ENCODE measurements at regions not wholly inside any gene's neighbourhood (a gene's known extent, or its start where the extent isn't known, plus 50 kb on each side); places are given as distances from the start of the nearest gene placed in this dataset.

- Histone ChIP-seq H2BK120ac (replicated peaks; ENCODE audit: low read depth, low read length) (peak overlapping the region; percentile 97), H3K79me2 (ENCODE audit: control insufficient read depth in 1 of 2, insufficient read depth in 2 of 2, low read length in 2 of 2) (no peaks in the 10 kb centered on the region), H3K27me3 (replicated peaks in 1 of 4; ENCODE audit: control insufficient read depth in 3 of 4, extremely low read depth in 1 of 4, insufficient read depth in 3 of 4, low read length in 3 of 4) (no peaks in the 10 kb centered on the region), H4K91ac (replicated peaks; ENCODE audit: insufficient read length, low read length) (peak overlapping the region; percentile 85), H3K79me1 (ENCODE audit: low read depth, low read length) (no peaks in the 10 kb centered on the region), H3K23me2 (ENCODE audit: low read depth, low read length) (no peaks in the 10 kb centered on the region; the same call in 1 of the 2 replicates), H3K4me2 (ENCODE audit: insufficient read depth in 1 of 2, low read depth in 2 of 2, low read length in 2 of 2) (no peak overlapping the region), H2BK20ac (ENCODE audit: low read length) (peak overlapping the region; percentile 6; the same call in 1 of the 2 replicates), H3K36me3 (ENCODE audit: control insufficient read depth in 2 of 4, insufficient read depth in 4 of 4, low read length in 3 of 4) (no peaks in the 10 kb centered on the region; a peak in 1 of 8 replicates), H2BK12ac (ENCODE audit: low read depth, low read length) (0 out of 2 replicates have a peak overlapping the region, but pooled peaks have one; percentile 72), H3K4ac (replicated peaks; ENCODE audit: insufficient read length, low read depth, low read length) (no peak overlapping the region), H3K4me3 (ENCODE audit: extremely low read depth in 1 of 4, insufficient read depth in 2 of 4, low read depth in 3 of 4, low read length in 4 of 4) (no peak overlapping the region; a peak in 1 of 8 replicates), H4K8ac (ENCODE audit: extremely low read depth, insufficient read depth, low read length) (no peak overlapping the region), H3K9ac (replicated peaks in 1 of 4; ENCODE audit: extremely low read depth in 1 of 4, low read depth in 3 of 4, low read length in 3 of 4) (no peak overlapping the region), H4K5ac (ENCODE audit: insufficient read length, low read depth, low read length) (no peak overlapping the region), H4K20me1 (replicated peaks in 1 of 2; ENCODE audit: control insufficient read depth in 1 of 2, insufficient read depth in 2 of 2, low read length in 2 of 2) (no peaks in the 10 kb centered on the region), H2AK5ac (ENCODE audit: low read depth, low read length) (no peak overlapping the region), H2BK15ac (ENCODE audit: low read length) (no peak overlapping the region), H3K9me3 (ENCODE audit: insufficient read depth in 2 of 2, low read depth in 1 of 2, low read length in 1 of 2) (no peaks in the 10 kb centered on the region; a peak in 1 of 4 replicates), H3K14ac (ENCODE audit: insufficient read length) (no peak overlapping the region), H2AFZ (ENCODE audit: low read length) (no peak overlapping the region), H3K27ac (ENCODE audit: low read depth, low read length) (no peak overlapping the region), H3K56ac (replicated peaks; ENCODE audit: insufficient read length, low read depth, low read length) (no peak overlapping the region), H2BK5ac (ENCODE audit: low read depth, low read length) (peak overlapping the region; percentile 57; the same call in 1 of the 2 replicates), H3K4me1 (replicated peaks in 1 of 4; ENCODE audit: control insufficient read depth in 3 of 4, insufficient read depth in 4 of 4, low read length in 3 of 4) (no peaks in the 10 kb centered on the region; a peak in 1 of 7 replicates), H3K18ac (ENCODE audit: extremely low read depth, low read length) (no peak overlapping the region), H3K23ac (ENCODE audit: insufficient read length) (no peak overlapping the region)
- FAIRE-seq (no peak), DNase-seq (ENCODE audit: low read depth in 1 of 2, low spot score in 2 of 2) (no peak)
- WGBS, 2 experiments (ENCODE audit: extremely low coverage in 1 of 2, insufficient coverage in 1 of 2, insufficient read length in 1 of 2, insufficient replicate concordance in 2 of 2, low coverage in 1 of 2, low lambda C conversion rate in 2 of 2, missing lambda C conversion rate in 1 of 2): 64% methylated on average over 6 of the region's 6 CpGs; no CpG with 5 or more reads in 1 of the 2 experiments
- ChIA-PET POLR2A (ENCODE audit: partially characterized antibody) (no interaction called here), CTCF (ENCODE audit: partially characterized antibody) (interaction anchor here (1.4 kb wide), 1 partner anchor 351 kb away, joined by 4 read pairs; no protein-coding TSS in a partner anchor)
- no peak for TF ChIP-seq RXRA (IDR thresholded peaks at IDR 0.05; ENCODE audit: insufficient read depth, low read depth, low read length)
- no peak for TF ChIP-seq RFX5 (IDR thresholded peaks at IDR 0.05; ENCODE audit: borderline replicate concordance, low read depth, low read length)
- no peak for TF ChIP-seq CHD1 (IDR thresholded peaks at IDR 0.05; ENCODE audit: low read depth, low read length)
- TF ChIP-seq BRCA1 (IDR thresholded peaks at IDR 0.05; ENCODE audit: low read depth, low read length): no peak
- no peak for TF ChIP-seq GABPA (IDR thresholded peaks at IDR 0.05; ENCODE audit: borderline replicate concordance, insufficient read depth, low read length)
- no peak for TF ChIP-seq MAFK (IDR thresholded peaks at IDR 0.05; ENCODE audit: low read depth, low read length)
- no peak for TF ChIP-seq ASH2L (IDR thresholded peaks at IDR 0.05; ENCODE audit: low read length)
- TF ChIP-seq CHD2 (IDR thresholded peaks at IDR 0.05; ENCODE audit: low read length): no peak
- no peak for TF ChIP-seq SP1 (IDR thresholded peaks at IDR 0.05; ENCODE audit: low read depth, low read length)
- no peak for TF ChIP-seq BCL11A (IDR thresholded peaks at IDR 0.05; ENCODE audit: low read depth in 2 of 2, low read length in 2 of 2)
- TF ChIP-seq SP2 (IDR thresholded peaks at IDR 0.05; ENCODE audit: low read length): no peak
- TF ChIP-seq SP4 (IDR thresholded peaks at IDR 0.05; ENCODE audit: low read length): no peak
- TF ChIP-seq POLR2A (IDR thresholded peaks at IDR 0.05; ENCODE audit: control extremely low read depth in 1 of 2, low read depth in 2 of 2, low read length in 2 of 2): no peak
- TF ChIP-seq HDAC6 (IDR thresholded peaks at IDR 0.05; ENCODE audit: low read depth, low read length): no peak
- no peak for TF ChIP-seq BACH1 (IDR thresholded peaks at IDR 0.05; ENCODE audit: low read length)
- TF ChIP-seq SIRT6 (IDR thresholded peaks at IDR 0.05; ENCODE audit: low read length): no peak
These were observed 1105.1 kb downstream of the OLFM4 start for GRCh38 chr13:54133746-54134145.

Data from H1 (cell line).